ENCODE measurements at regions not wholly inside any gene's neighbourhood (a gene's known extent, or its start where the extent isn't known, plus 50 kb on each side); places are given as distances from the start of the nearest gene placed in this dataset.
A peak's percentile ranks its signal among the peaks of the same experiment; 100 is the strongest.

- no peak overlapping the region for H3K4me3 Mint-ChIP-seq
- ATAC-seq: no peak
- no peak for DNase-seq
- peaks cover 37% of the 10 kb centered on the region for H3K27me3 Mint-ChIP-seq
- H3K4me1 Mint-ChIP-seq: peaks cover 16% of the 10 kb centered on the region
- CTCF ChIA-PET: no interaction called here
- no peaks in the 10 kb centered on the region for H3K36me3 Mint-ChIP-seq
- H3K27ac Mint-ChIP-seq: no peak overlapping the region
- H3K9me3 Mint-ChIP-seq (ENCODE audit: low read depth): no peaks in the 10 kb centered on the region
Measured at GRCh38 chr6:56856036-56856580, 98.8 kb upstream of the BEND6 start.

- no peaks in the 10 kb centered on the region for H3K36me3 Mint-ChIP-seq
- H3K4me3 Mint-ChIP-seq: no peak overlapping the region
- DNase-seq (no peak), ATAC-seq (no peak)
- H3K4me1 Mint-ChIP-seq: peaks cover 23% of the 10 kb centered on the region
- no peaks in the 10 kb centered on the region for H3K9me3 Mint-ChIP-seq (ENCODE audit: low read depth)
- peaks cover 50% of the 10 kb centered on the region for H3K27me3 Mint-ChIP-seq
- H3K27ac Mint-ChIP-seq: no peak overlapping the region
- CTCF ChIA-PET: interaction anchor here (1.2 kb wide), 1 partner anchor 142 kb away, joined by 3 read pairs; no protein-coding TSS in a partner anchor
Measured at GRCh38 chr6:56854086-56854485, 100.8 kb upstream of the BEND6 start.

- no peaks in the 10 kb centered on the region for H3K36me3 Mint-ChIP-seq
- no peaks in the 10 kb centered on the region for H3K9me3 Mint-ChIP-seq (ENCODE audit: low read depth)
- H3K4me3 Mint-ChIP-seq: no peak overlapping the region
- CTCF ChIA-PET: interaction anchor here (1.2 kb wide), 2 partner anchors 142 to 216 kb away, joined by 3 read pairs; no protein-coding TSS in a partner anchor
- ATAC-seq: no peak
- no peak overlapping the region for H3K27ac Mint-ChIP-seq
- peaks cover 23% of the 10 kb centered on the region for H3K4me1 Mint-ChIP-seq
- H3K27me3 Mint-ChIP-seq: peaks cover 50% of the 10 kb centered on the region
- DNase-seq: no peak
Measured at GRCh38 chr6:56853541-56853940, 101.4 kb upstream of the BEND6 start.

GRCh38 chr6:56852260-56853010 lies 102.5 kb upstream of the BEND6 start:
- H3K4me3 Mint-ChIP-seq: peak overlapping the region; percentile 78
- H3K36me3 Mint-ChIP-seq: no peaks in the 10 kb centered on the region
- H3K9me3 Mint-ChIP-seq (ENCODE audit: low read depth): no peaks in the 10 kb centered on the region
- CTCF ChIA-PET: interaction anchor here (0.6 to 2.6 kb wide), 12 partner anchors 9 to 243 kb away, joined by 3 to 9 read pairs (median 4); no protein-coding TSS in a partner anchor
- ATAC-seq (no peak), DNase-seq (no peak)
- peak overlapping the region; percentile 82 for H3K27ac Mint-ChIP-seq
- H3K4me1 Mint-ChIP-seq: peaks cover 23% of the 10 kb centered on the region
- peaks cover 52% of the 10 kb centered on the region for H3K27me3 Mint-ChIP-seq

GRCh38 chr6:56851541-56852259 lies 103.2 kb upstream of the BEND6 start:
- CTCF ChIA-PET: interaction anchor here (0.7 to 2.6 kb wide), 15 partner anchors 10 to 217 kb away, joined by 3 to 9 read pairs (median 4); no protein-coding TSS in a partner anchor

GRCh38 chr6:56851074-56851473 lies 103.8 kb upstream of the BEND6 start:
- no peak for DNase-seq
- peak overlapping the region; percentile 82 for H3K27ac Mint-ChIP-seq
- CTCF ChIA-PET: interaction anchor here (0.7 to 2.6 kb wide), 14 partner anchors 10 to 216 kb away, joined by 3 to 9 read pairs (median 4); no protein-coding TSS in a partner anchor
- H3K9me3 Mint-ChIP-seq (ENCODE audit: low read depth): no peaks in the 10 kb centered on the region
- H3K4me3 Mint-ChIP-seq: peak overlapping the region; percentile 78
- peak; percentile 9 for ATAC-seq
- H3K36me3 Mint-ChIP-seq: no peaks in the 10 kb centered on the region
- peaks cover 53% of the 10 kb centered on the region for H3K27me3 Mint-ChIP-seq
- peaks cover 23% of the 10 kb centered on the region for H3K4me1 Mint-ChIP-seq

More at GRCh38 chr6:56851541-56852259, 103.2 kb upstream of the BEND6 start:
- H3K4me1 Mint-ChIP-seq: peaks cover 23% of the 10 kb centered on the region
- H3K27ac Mint-ChIP-seq: peak overlapping the region; percentile 82
- peaks cover 53% of the 10 kb centered on the region for H3K27me3 Mint-ChIP-seq
- ATAC-seq: peak; percentile 93
- DNase-seq: peak; percentile 87
- H3K4me3 Mint-ChIP-seq: peak overlapping the region; percentile 78
- no peaks in the 10 kb centered on the region for H3K9me3 Mint-ChIP-seq (ENCODE audit: low read depth)
- H3K36me3 Mint-ChIP-seq: no peaks in the 10 kb centered on the region

- H3K27ac Mint-ChIP-seq: no peak overlapping the region
- ATAC-seq (no peak), DNase-seq (no peak)
- H3K9me3 Mint-ChIP-seq (ENCODE audit: low read depth): no peaks in the 10 kb centered on the region
- peaks cover 51% of the 10 kb centered on the region for H3K27me3 Mint-ChIP-seq
- H3K4me1 Mint-ChIP-seq: peaks cover 23% of the 10 kb centered on the region
- no peaks in the 10 kb centered on the region for H3K36me3 Mint-ChIP-seq
- CTCF ChIA-PET: interaction anchor here (1.5 to 2.6 kb wide), 4 partner anchors 10 to 141 kb away, joined by 4 to 9 read pairs (median 7); no protein-coding TSS in a partner anchor
- H3K4me3 Mint-ChIP-seq: peak overlapping the region; percentile 78
Measured at GRCh38 chr6:56850626-56851025, 104.3 kb upstream of the BEND6 start.

GRCh38 chr6:56849896-56850295 lies 105.0 kb upstream of the BEND6 start:
- CTCF ChIA-PET: interaction anchor here (2.6 kb wide), 1 partner anchor 9 kb away, joined by 9 read pairs; no protein-coding TSS in a partner anchor
- Mint-ChIP-seq H3K9me3 (ENCODE audit: low read depth) (no peaks in the 10 kb centered on the region), H3K27me3 (peaks cover 57% of the 10 kb centered on the region), H3K27ac (no peak overlapping the region), H3K36me3 (no peaks in the 10 kb centered on the region), H3K4me3 (no peak overlapping the region), H3K4me1 (peaks cover 23% of the 10 kb centered on the region)
- DNase-seq: no peak
- no peak for ATAC-seq

GRCh38 chr6:56848105-56848504 lies 106.8 kb upstream of the BEND6 start:
- H3K27ac Mint-ChIP-seq: no peak overlapping the region
- no peaks in the 10 kb centered on the region for H3K9me3 Mint-ChIP-seq (ENCODE audit: low read depth)
- no peaks in the 10 kb centered on the region for H3K36me3 Mint-ChIP-seq
- DNase-seq (no peak), ATAC-seq (no peak)
- H3K4me1 Mint-ChIP-seq: peaks cover 26% of the 10 kb centered on the region
- peaks cover 61% of the 10 kb centered on the region for H3K27me3 Mint-ChIP-seq
- CTCF ChIA-PET: interaction anchor here (1.1 kb wide), 2 partner anchors 56 to 374 kb away, joined by 3 read pairs; partner anchors contain the start of gene RAB23
- H3K4me3 Mint-ChIP-seq: no peak overlapping the region

GRCh38 chr6:56845032-56845431 lies 109.9 kb upstream of the BEND6 start:
- H3K4me3 Mint-ChIP-seq: no peak overlapping the region
- H3K27me3 Mint-ChIP-seq: peaks cover 70% of the 10 kb centered on the region
- ATAC-seq (no peak), DNase-seq (no peak)
- H3K9me3 Mint-ChIP-seq (ENCODE audit: low read depth): no peaks in the 10 kb centered on the region
- H3K36me3 Mint-ChIP-seq: no peaks in the 10 kb centered on the region
- CTCF ChIA-PET: no interaction called here
- H3K27ac Mint-ChIP-seq: no peak overlapping the region
- H3K4me1 Mint-ChIP-seq: peaks cover 9% of the 10 kb centered on the region

GRCh38 chr6:56843476-56844349 lies 111.2 kb upstream of the BEND6 start:
- CTCF ChIA-PET: interaction anchor here (0.7 to 1.0 kb wide), 2 partner anchors 9 to 135 kb away, joined by 3 read pairs; no protein-coding TSS in a partner anchor

GRCh38 chr6:56842686-56843475 lies 112.0 kb upstream of the BEND6 start:
- CTCF ChIA-PET: no interaction called here
- H3K4me3 Mint-ChIP-seq: peak overlapping the region; percentile 37
- no peaks in the 10 kb centered on the region for H3K9me3 Mint-ChIP-seq (ENCODE audit: low read depth)
- H3K27me3 Mint-ChIP-seq: peaks cover 78% of the 10 kb centered on the region
- DNase-seq (no peak), ATAC-seq (no peak)
- H3K36me3 Mint-ChIP-seq: no peaks in the 10 kb centered on the region
- H3K27ac Mint-ChIP-seq: no peak overlapping the region
- peaks cover 9% of the 10 kb centered on the region for H3K4me1 Mint-ChIP-seq

More at GRCh38 chr6:56843476-56844349, 111.2 kb upstream of the BEND6 start:
- H3K27me3 Mint-ChIP-seq: peaks cover 74% of the 10 kb centered on the region
- no peaks in the 10 kb centered on the region for H3K36me3 Mint-ChIP-seq
- DNase-seq (peak; percentile 64), ATAC-seq (peak; percentile 92)
- peak overlapping the region; percentile 36 for H3K4me3 Mint-ChIP-seq
- H3K9me3 Mint-ChIP-seq (ENCODE audit: low read depth): no peaks in the 10 kb centered on the region
- H3K4me1 Mint-ChIP-seq: peaks cover 9% of the 10 kb centered on the region
- no peak overlapping the region for H3K27ac Mint-ChIP-seq
